ENCODE measurements at regions not wholly inside any gene's neighbourhood (a gene's known extent, or its start where the extent isn't known, plus 50 kb on each side); places are given as distances from the start of the nearest gene placed in this dataset.

- no peak for TF ChIP-seq EZH2 (IDR thresholded peaks at IDR 0.05; ENCODE audit: borderline replicate concordance, low read depth, low read length, severe bottlenecking)
- TF ChIP-seq POLR2A (IDR thresholded peaks at IDR 0.05; ENCODE audit: low read depth, low read length): no peak
- no peak for TF ChIP-seq CTCF (IDR thresholded peaks at IDR 0.05; ENCODE audit: extremely low read depth in 1 of 2, insufficient read depth in 1 of 2, low read depth in 1 of 2, low read length in 2 of 2)
- TF ChIP-seq POLR2AphosphoS5 (IDR thresholded peaks at IDR 0.05; ENCODE audit: insufficient read depth, low read depth, low read length): no peak
Measured at GRCh38 chr15:38130205-38130567, 122.5 kb upstream of the SPRED1 start.

All from endothelial cell of umbilical vein (primary cell).